Uterus (tissue), 2 donors: ENCODE measurements at regions not wholly inside any gene's neighbourhood (a gene's known extent, or its start where the extent isn't known, plus 50 kb on each side); places are given as distances from the start of the nearest gene placed in this dataset.

Source experiments
- POLR2A ChIP-seq, 2 donors: fragments of 450-650 bp; IDR thresholded peaks; one replicate each; pipeline ENCODE4 v1.6.1; 2016; ENCODE audit warnings: antibody characterized with exemption in 2 of 2, mild to moderate bottlenecking in 1 of 2, moderate library complexity in 1 of 2
- TF ChIP-seq, protein P1 (sequence below), 4 experiments: fragments of 200-600 bp in 2 of 4; fragments of 450-650 bp in 2 of 4; sonication (generic) in 2 of 4; IDR thresholded peaks; one replicate each; pipeline ENCODE4 v1.5.1; 2016 to 2019; ENCODE audit warnings: antibody characterized with exemption in 4 of 4, mild to moderate bottlenecking in 2 of 4, moderate library complexity in 1 of 4

DNA sequence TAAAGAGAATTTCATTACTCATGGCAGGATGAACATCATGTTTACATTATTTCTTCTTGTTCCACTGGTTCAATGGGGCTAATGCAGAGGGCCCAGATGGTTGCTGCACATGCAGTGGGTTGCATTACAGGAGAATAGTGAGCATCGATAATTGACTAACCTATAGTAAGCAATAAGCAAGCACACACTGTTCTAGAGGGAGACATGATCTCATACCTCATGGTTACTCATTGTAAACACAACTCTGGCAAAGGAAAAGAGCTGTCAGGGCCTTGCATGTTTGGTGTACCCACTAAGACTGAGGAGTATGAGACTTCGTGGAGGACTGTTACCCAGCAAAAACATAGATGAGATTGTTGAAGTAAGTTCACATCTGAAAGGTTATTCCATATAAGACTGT is 885.6 kb upstream of the VRK2 start:
- TF ChIP-seq POLR2A (IDR thresholded peaks at IDR 0.05) = no peak
- TF ChIP-seq, protein P1, sequence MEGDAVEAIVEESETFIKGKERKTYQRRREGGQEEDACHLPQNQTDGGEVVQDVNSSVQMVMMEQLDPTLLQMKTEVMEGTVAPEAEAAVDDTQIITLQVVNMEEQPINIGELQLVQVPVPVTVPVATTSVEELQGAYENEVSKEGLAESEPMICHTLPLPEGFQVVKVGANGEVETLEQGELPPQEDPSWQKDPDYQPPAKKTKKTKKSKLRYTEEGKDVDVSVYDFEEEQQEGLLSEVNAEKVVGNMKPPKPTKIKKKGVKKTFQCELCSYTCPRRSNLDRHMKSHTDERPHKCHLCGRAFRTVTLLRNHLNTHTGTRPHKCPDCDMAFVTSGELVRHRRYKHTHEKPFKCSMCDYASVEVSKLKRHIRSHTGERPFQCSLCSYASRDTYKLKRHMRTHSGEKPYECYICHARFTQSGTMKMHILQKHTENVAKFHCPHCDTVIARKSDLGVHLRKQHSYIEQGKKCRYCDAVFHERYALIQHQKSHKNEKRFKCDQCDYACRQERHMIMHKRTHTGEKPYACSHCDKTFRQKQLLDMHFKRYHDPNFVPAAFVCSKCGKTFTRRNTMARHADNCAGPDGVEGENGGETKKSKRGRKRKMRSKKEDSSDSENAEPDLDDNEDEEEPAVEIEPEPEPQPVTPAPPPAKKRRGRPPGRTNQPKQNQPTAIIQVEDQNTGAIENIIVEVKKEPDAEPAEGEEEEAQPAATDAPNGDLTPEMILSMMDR (IDR thresholded peaks at IDR 0.05) = no peak
